DMS114 treated with DMSO at 0.1 percent for 48 hours (cell line): ENCODE measurements at regions not wholly inside any gene's neighbourhood (a gene's known extent, or its start where the extent isn't known, plus 50 kb on each side); places are given as distances from the start of the nearest gene placed in this dataset.

Experiments used
- DNase-seq: peaks from one replicate; lab custom pipeline; 2025; ENCODE audit not compliant: unreplicated experiment; lab: John Stamatoyannopoulos, UW

DNA sequence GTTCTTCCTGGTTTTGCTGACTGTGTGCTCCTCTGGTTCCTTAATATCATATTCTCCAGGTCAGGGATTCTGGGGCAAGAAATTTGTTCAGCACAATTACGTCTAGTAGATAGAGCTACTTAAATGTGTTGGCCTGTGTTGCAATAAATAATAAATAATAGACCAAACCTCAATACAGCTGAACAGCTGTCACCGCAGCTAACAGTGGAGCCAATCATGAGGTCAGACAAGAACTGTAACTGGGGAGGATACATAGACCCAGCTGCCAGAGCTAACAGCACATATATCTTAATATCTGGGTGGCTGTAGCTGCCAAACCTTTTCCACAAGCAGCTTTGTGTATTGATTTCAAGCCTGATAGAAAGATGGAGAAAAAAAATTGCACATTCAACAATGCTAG is 1596.3 kb upstream of the PCDH20 start:
- no peak for DNase-seq

GRCh38 chr13:63010072-63010658 is 1594.5 kb upstream of the PCDH20 start:
- no peak for DNase-seq

GRCh38 chr13:63005625-63006024 is 1590.0 kb upstream of the PCDH20 start:
- DNase-seq = no peak

- no peak for DNase-seq
Measured at GRCh38 chr13:62997696-62998095, 1582.0 kb upstream of the PCDH20 start.

DNA sequence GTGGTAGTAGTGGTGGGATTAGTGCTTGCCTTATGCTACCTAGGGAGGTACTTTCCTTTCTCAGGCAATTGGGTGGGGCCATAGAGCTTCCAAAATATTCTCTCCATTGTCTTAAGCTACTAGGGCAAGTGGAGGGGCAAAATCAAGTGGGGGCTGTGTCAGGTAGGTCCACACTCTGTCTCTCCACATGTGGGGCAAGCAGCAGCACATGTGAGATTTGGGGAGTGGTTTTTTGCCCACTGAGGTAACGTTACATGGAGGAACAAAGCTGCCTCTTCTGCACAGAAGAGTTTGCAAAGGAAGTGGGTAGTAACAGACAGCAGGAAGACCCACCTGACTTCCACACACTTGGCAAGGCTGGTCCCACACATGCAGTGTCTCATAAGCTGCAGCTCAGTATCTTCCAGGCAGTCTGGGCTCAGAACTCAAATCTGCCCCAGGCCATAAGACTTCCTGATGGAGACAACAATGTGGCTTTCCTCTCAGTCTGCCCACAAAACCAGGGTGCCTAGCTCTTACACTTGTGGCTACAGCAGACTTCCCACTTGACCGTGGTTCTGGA is 1581.5 kb upstream of the PCDH20 start:
- no peak for DNase-seq

DNA sequence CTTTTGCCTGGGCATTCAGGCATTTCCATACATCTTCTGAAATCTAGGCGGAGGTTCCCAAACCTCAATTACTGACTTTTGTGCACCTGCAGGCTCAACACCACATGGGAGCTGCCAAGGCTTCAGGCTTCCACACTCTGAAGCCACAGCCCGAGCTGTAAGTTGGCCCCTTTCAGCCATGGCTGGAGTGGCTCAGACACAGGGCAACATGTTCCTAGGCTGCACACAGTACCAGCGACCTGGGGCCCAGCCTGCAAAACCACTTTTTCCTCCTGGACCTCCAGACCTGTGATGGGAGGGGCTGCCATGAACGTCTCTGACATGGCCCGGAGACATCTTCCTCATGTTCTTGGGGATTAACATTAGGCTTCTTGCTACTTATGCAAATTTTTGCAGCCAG is 1558.2 kb upstream of the PCDH20 start:
- DNase-seq = no peak

GRCh38 chr13:62964522-62964921 is 1548.9 kb upstream of the PCDH20 start:
- no peak for DNase-seq

GRCh38 chr13:62960723-62961122 is 1545.1 kb upstream of the PCDH20 start:
- DNase-seq = no peak

DNA sequence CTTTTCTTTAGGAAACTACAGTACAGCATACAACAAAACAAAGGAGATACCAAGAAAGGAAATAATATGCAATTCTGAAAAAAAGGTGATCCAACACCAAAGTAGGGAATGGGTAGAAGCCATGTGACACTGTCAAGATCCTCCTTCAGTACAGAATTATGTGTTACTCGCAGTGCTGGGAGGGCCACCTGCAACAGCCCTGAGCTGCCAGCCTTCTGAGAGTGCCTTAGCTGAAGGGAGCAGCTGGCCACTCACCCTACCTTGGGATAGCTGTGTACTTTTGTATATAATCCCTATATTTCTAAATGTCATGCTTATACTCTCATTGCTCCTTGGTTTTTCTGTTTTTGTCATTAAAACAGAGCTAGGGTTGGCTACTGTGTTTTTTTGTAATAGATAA is 1518.2 kb upstream of the PCDH20 start:
- no peak for DNase-seq

- DNase-seq = no peak
Measured at GRCh38 chr13:62932256-62932883, 1516.7 kb upstream of the PCDH20 start.

GRCh38 chr13:62931853-62932252 is 1516.2 kb upstream of the PCDH20 start:
- DNase-seq = no peak

- DNase-seq = no peak
Measured at GRCh38 chr13:62924395-62924794, 1508.7 kb upstream of the PCDH20 start.

DNA sequence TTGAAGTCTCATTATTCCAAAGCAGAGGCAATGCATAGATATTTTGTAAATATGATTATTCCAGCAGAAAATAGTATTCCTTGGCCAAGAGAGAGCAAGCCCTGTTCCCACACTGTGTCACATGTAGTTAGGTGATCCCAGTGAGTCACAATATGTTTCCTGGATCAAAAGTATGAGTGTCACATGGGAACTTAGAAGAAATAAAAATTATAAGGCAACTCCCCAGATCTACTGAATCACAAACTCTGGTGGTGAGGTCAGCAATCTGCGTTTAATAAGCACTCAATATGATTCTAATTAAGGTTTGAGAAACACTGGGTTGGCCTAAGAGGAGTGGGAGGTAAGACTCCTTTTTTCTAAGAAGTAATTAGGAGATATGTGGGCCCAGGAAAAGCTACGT is 1504.5 kb upstream of the PCDH20 start:
- DNase-seq = no peak

- DNase-seq = no peak
Measured at GRCh38 chr13:62919491-62919890, 1503.8 kb upstream of the PCDH20 start.

GRCh38 chr13:62910541-62911060 is 1495.0 kb upstream of the PCDH20 start:
- DNase-seq = no peak

DNA sequence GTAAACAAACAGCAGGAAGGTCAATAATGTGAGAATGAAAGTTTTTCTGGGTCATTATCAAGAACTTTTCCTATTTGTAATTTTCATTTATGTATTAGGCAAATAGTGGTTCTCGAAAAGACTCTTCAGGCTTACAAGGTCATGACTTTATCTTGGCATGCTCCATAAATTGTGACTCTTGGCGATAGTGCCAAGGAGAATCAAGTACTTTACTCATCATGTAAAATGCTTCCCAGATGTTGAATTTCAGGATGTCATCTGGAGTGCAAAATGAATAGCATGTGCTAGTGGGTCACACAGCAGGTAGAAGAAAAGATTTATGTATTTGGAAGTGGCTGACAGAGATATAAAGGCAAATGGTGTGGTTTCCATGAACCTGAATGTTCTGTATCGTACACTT is 1492.7 kb upstream of the PCDH20 start:
- DNase-seq = no peak

DNA sequence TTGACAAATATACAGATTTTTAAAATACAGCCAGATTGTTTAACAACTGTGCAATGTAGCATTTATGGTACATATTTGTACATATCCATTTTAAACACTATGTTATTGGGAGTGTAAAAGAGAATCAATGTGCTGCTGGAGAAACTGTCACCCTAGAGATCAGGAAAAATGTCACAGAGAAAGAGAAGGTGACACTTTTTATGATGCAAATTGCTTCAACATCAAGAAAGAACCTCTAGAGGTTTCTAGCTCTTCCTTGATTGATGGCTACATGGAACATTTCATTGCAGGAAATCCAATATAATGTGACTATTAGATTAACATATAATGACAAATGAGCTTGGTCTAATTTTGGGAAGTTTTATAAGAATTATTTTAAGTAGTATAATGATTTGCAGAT is 1491.2 kb upstream of the PCDH20 start:
- DNase-seq = no peak

GRCh38 chr13:62906469-62906868 is 1490.8 kb upstream of the PCDH20 start:
- no peak for DNase-seq

DNA sequence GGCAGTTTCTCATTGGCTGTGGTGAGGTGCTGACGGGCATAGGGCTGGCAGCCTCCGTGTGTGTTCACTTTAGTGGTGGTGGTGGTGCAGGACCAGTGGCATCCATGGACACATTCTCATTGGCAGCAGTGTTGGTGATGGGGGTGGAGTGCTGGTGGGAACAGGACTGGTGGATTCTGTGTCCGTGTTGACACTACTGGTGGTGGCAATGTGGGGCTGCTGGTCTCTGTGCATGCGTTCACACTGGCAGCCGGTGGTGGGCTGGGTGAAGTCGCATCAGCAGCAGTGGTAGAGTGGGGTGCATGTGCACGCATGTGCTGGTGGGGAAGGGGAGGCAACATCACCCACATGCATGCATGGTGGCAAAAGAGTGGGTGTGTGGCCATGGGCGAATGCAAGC is 1471.4 kb upstream of the PCDH20 start:
- DNase-seq = no peak

GRCh38 chr13:62879071-62879470 is 1463.4 kb upstream of the PCDH20 start:
- no peak for DNase-seq

DNA sequence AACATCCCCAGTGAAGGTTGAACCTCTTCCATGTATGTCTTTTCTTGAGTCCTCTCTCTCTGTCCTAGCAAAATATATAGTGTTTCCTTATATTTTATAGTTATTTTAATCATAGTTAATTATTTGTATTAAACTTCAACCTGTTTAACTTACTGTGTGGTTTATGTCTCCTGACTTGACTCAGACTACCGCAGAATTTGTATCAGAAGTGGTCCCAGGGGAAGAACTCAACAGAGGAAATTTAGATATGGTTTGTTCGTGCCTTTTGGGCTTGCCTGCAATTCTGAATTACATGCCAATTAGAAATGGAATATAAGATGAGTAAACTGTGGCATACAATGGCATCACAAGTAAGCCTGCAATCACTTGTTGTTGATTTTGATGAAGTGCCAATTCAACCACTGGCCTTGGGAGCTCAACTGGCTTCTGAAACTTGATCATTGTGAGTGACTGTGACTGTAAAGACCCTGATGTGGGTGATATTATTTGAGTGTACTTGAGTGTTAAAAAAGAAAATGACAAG is 1459.5 kb upstream of the PCDH20 start:
- no peak for DNase-seq

GRCh38 chr13:62850331-62850730 is 1434.7 kb upstream of the PCDH20 start:
- no peak for DNase-seq
